ENCODE measurements at regions not wholly inside any gene's neighbourhood (a gene's known extent, or its start where the extent isn't known, plus 50 kb on each side); places are given as distances from the start of the nearest gene placed in this dataset.

DNA sequence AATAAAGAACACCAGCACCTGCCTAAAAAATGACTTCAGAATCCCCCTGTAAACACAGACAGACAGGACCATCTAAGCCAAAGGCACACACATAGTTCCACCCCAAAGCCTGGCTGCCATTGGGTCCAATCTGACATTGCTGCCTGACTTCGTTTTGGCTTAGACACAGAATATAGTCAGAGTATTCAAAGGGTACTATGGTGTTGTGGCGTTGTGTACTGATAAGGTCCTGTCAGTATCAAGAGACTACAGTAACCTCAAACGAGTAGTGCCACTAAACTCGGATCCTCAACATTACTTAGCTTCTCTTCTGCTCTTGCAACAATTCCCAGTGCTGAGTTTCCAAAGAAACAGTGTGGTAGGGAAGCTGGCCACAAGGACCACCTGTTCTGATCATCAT, 169.3 kb upstream of the NR5A2 start:
- no peak overlapping the region for H3K4me3 ChIP-seq
- DNase-seq (ENCODE audit: low spot score in 2 of 2): no peak
- TF ChIP-seq, protein P1, sequence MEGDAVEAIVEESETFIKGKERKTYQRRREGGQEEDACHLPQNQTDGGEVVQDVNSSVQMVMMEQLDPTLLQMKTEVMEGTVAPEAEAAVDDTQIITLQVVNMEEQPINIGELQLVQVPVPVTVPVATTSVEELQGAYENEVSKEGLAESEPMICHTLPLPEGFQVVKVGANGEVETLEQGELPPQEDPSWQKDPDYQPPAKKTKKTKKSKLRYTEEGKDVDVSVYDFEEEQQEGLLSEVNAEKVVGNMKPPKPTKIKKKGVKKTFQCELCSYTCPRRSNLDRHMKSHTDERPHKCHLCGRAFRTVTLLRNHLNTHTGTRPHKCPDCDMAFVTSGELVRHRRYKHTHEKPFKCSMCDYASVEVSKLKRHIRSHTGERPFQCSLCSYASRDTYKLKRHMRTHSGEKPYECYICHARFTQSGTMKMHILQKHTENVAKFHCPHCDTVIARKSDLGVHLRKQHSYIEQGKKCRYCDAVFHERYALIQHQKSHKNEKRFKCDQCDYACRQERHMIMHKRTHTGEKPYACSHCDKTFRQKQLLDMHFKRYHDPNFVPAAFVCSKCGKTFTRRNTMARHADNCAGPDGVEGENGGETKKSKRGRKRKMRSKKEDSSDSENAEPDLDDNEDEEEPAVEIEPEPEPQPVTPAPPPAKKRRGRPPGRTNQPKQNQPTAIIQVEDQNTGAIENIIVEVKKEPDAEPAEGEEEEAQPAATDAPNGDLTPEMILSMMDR (IDR thresholded peaks at IDR 0.05): no peak
- H3K27ac ChIP-seq: no peak overlapping the region
- no peaks in the 10 kb centered on the region for H3K4me1 ChIP-seq
- H3K36me3 ChIP-seq: no peaks in the 10 kb centered on the region
- intact Hi-C loops (cut with DNase I): no loop called here
- H3K9me3 ChIP-seq: no peaks in the 10 kb centered on the region
- no peaks in the 10 kb centered on the region for H3K27me3 ChIP-seq

DNA sequence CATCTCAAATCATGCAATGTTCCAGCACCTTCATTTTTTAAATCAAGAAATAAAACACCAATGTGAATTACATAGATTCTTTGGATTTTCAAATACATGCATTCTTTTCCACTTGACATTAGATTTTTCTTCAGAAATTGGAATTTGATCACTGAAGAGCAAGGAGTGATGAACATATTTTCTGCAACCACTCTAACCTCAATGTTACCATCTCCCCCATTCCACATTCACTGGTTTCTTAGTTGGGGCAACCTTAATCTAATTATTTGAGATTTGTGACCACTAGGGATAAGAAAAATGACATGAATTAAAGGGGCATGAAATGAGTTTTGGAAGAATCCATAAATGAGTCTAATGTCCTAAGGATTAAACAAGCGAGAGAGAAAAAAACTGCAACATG, 168.7 kb upstream of the NR5A2 start:
- no peaks in the 10 kb centered on the region for H3K27me3 ChIP-seq
- H3K36me3 ChIP-seq: no peaks in the 10 kb centered on the region
- no peaks in the 10 kb centered on the region for H3K9me3 ChIP-seq
- TF ChIP-seq, protein P1 (IDR thresholded peaks at IDR 0.05): no peak
- no peak overlapping the region for H3K27ac ChIP-seq
- intact Hi-C loops (cut with DNase I): no loop called here
- H3K4me3 ChIP-seq: no peak overlapping the region
- no peaks in the 10 kb centered on the region for H3K4me1 ChIP-seq
- no peak for DNase-seq (ENCODE audit: low spot score in 2 of 2)

DNA sequence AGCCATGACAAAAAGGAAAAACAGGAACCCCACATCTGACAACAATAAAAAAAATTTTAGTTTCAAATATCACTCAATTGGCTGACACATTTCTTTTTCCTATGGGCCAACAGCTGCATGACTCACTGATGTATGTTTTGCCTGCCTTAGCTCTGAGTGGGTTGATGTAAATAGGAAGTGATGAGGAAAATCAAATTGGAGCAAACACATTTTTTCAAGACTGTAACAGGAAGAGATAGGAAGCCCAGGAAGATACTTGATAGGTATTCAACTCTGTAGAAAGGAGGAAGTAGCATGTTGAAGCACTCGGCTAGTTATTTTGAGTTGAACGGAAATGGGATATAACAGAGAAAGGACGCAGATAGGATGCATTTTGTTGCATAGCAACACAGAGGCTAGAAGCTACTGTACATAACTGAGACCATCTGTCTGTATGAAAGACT, 168.0 kb upstream of the NR5A2 start:
- Histone ChIP-seq H3K36me3 (no peaks in the 10 kb centered on the region), H3K4me1 (no peaks in the 10 kb centered on the region), H3K9me3 (no peaks in the 10 kb centered on the region), H3K27ac (no peak overlapping the region), H3K4me3 (no peak overlapping the region), H3K27me3 (no peaks in the 10 kb centered on the region)
- intact Hi-C loops (cut with DNase I): no loop called here
- no peak for DNase-seq (ENCODE audit: low spot score in 2 of 2)
- TF ChIP-seq, protein P1 (IDR thresholded peaks at IDR 0.05): no peak

DNA sequence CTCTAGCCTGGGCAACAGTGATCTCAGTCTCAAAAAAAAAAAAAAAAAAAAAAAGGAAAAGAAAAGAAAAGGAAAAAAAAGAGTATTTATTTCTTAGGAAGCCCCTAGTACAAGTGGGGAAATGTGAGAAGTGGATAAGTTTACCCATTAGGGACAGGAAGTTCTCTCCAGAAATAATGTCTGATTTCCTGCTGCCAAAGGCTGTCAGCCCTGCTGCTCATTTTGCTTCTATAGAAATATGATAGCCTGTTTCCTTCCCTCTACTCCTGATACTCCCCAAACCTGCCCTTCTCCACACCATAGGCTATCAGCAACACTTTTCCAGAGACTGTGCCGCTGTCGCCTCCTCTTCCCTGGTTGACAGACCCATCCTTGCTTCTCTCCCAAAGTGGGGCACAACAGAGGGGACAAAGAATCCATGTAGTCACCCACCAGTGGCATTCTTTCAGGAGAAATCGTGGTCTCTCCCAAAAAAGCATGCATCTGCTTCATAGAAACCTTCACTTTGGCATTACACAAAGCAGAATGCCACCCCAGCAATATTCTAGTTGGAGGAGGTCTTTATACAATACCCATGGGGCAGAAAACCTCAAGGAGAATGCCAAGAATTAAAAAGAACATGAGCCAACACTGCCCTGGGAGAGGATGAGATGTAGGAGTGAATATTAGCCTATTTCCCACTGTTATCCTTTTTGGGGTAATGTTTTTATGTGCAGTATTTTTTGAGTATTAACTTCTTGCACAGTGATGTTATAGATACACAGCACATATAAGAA, 166.3 kb upstream of the NR5A2 start:
- H3K9me3 ChIP-seq: no peaks in the 10 kb centered on the region
- H3K27ac ChIP-seq: no peak overlapping the region
- no peak overlapping the region for H3K4me3 ChIP-seq
- TF ChIP-seq, protein P1 (IDR thresholded peaks at IDR 0.05): no peak
- DNase-seq (ENCODE audit: low spot score in 2 of 2): no peak
- H3K36me3 ChIP-seq: no peaks in the 10 kb centered on the region
- intact Hi-C loops (cut with DNase I): no loop called here
- H3K27me3 ChIP-seq: no peaks in the 10 kb centered on the region
- H3K4me1 ChIP-seq: no peaks in the 10 kb centered on the region

DNA sequence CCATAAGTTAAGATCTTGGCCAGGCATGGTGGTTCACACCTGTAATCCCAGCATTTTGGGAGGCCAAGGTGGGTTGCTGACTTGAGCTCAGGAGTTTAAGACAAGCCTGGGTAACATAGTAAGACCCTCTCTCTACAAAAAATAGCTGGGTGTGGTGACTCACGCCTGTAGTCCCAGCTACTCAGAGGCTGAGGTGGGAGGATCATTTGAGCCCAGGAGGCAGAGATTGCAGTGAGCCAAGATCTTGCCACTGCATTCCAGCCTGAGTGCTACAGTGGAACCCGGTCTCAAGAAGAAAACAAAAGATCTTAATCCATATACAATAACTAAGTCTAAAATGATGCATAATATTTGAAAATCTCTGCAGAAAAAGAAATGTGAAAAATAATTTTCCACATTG, 165.5 kb upstream of the NR5A2 start:
- Histone ChIP-seq H3K27ac (no peak overlapping the region), H3K4me1 (no peaks in the 10 kb centered on the region), H3K27me3 (no peaks in the 10 kb centered on the region), H3K36me3 (no peaks in the 10 kb centered on the region), H3K9me3 (no peaks in the 10 kb centered on the region), H3K4me3 (no peak overlapping the region)
- DNase-seq (ENCODE audit: low spot score in 2 of 2): no peak
- TF ChIP-seq, protein P1 (IDR thresholded peaks at IDR 0.05): no peak
- intact Hi-C loops (cut with DNase I): no loop called here

Measured in ascending aorta (tissue), 2 donors.